ENCODE measurements at regions not wholly inside any gene's neighbourhood (a gene's known extent, or its start where the extent isn't known, plus 50 kb on each side); places are given as distances from the start of the nearest gene placed in this dataset.

DNA sequence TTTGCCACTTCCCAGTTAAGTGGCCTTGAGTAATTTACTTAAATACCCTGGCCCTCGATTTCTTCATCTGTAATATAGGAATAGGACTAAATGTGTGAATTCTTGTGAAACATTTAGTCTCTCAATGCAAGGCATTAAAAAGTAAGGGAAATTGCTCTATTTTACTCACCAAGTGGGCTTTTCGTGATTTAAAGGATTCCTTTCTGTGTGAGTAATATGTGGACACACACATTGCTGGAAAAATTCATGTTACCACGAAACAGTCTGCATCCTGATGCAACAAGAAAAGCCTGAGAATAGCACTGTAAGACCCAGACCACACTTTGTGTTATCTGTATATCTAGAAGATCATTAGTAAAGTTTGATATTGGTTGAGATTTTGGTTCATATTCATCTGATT lies 1243.0 kb upstream of the CDH9 start:
- DNase-seq (ENCODE audit: low spot score), result peak; percentile 5
- TF ChIP-seq, protein P1, sequence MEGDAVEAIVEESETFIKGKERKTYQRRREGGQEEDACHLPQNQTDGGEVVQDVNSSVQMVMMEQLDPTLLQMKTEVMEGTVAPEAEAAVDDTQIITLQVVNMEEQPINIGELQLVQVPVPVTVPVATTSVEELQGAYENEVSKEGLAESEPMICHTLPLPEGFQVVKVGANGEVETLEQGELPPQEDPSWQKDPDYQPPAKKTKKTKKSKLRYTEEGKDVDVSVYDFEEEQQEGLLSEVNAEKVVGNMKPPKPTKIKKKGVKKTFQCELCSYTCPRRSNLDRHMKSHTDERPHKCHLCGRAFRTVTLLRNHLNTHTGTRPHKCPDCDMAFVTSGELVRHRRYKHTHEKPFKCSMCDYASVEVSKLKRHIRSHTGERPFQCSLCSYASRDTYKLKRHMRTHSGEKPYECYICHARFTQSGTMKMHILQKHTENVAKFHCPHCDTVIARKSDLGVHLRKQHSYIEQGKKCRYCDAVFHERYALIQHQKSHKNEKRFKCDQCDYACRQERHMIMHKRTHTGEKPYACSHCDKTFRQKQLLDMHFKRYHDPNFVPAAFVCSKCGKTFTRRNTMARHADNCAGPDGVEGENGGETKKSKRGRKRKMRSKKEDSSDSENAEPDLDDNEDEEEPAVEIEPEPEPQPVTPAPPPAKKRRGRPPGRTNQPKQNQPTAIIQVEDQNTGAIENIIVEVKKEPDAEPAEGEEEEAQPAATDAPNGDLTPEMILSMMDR (conservative IDR thresholded peaks at IDR 0.05; ENCODE audit: low read depth), result no peak
- POLR2A ChIA-PET (ENCODE audit: low non-redundant PET), result no interaction called here
- CTCF ChIA-PET, result no interaction called here
- no peak overlapping the region for H3K27ac ChIP-seq

DNA sequence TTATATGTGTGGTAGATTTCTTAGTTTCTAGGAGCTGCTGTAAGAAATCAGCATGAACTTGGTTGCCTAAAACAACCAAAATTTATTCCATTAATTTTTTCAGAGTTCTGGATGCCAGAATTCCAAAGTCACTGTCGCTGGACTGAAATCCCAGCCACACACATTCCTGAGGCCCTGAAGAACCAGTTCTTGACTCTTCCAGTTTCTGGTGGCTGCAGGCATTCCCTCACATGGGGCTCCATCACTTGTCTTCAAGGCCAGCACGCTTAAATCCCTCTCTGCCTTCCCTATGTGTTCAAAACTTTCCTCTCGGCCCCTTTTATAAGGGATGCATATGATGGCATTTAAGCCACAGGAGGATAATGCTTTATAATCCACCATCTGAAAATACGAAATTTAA lies 1237.5 kb upstream of the CDH9 start:
- H3K27ac ChIP-seq, result no peak overlapping the region
- CTCF ChIA-PET, result no interaction called here
- TF ChIP-seq, protein P1 (conservative IDR thresholded peaks at IDR 0.05; ENCODE audit: low read depth), result no peak
- POLR2A ChIA-PET (ENCODE audit: low non-redundant PET), result no interaction called here
- DNase-seq (ENCODE audit: low spot score), result no peak

DNA sequence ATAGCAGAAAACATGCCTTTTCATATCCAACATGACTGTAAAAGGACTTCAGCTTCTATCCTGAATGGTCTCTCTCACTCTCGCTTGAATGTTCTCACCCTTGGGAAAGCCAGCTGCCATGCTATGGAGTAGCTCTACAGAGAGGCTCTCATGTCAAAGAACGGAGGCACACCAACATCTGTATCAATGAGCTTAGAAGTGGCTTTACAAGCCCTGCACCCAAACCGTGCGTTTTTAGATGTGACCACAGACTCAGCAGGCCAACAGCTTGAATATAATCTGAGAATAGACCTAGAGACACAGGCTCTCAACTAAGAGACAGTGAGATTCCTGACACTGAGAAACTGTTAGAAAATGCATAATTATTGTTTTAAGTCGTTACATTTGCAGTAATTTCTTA lies 1231.6 kb upstream of the CDH9 start:
- no peak overlapping the region for H3K27ac ChIP-seq
- ChIA-PET CTCF (no interaction called here), POLR2A (ENCODE audit: low non-redundant PET) (no interaction called here)
- no peak for DNase-seq (ENCODE audit: low spot score)
- TF ChIP-seq, protein P1 (conservative IDR thresholded peaks at IDR 0.05; ENCODE audit: low read depth), result no peak

DNA sequence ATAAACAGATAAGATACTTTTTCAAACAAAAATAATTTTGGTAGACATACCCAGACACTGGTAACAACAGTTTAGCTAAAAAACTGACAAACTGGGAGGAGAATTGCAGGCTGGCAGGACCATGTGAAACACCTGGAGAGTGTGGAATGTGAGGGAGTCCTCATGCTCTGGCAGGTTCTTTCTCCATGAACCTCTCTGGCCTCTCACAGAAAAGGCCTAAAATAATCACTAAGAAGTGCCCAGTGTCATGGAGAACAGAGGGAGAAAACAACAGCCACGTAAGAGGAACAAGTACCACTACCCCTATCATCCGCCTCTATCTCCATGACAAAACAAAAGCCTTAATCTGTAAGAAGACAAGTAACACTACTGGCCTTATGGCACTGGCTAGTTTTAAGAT lies 1227.5 kb upstream of the CDH9 start:
- TF ChIP-seq, protein P1 (conservative IDR thresholded peaks at IDR 0.05; ENCODE audit: low read depth), result no peak
- POLR2A ChIA-PET (ENCODE audit: low non-redundant PET), result no interaction called here
- CTCF ChIA-PET, result no interaction called here
- no peak for DNase-seq (ENCODE audit: low spot score)
- no peak overlapping the region for H3K27ac ChIP-seq

DNA sequence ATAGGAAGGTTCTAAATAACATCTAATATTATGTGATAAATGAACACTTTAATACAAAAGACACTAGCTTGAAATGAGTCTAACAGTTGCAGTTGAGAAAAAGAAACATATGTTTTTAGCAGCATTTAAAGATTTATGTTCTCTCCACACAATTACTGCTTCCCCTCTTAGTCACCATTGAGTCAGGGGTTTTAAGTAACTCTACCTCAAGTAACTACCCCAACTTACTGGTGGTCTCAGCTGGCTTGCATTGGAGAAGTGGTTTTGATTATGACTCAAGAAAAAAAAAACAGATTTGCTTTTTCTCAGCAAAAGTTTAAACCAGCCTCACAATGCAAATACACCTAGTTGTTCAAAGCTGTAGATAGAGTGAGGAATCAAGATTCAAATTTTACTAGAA lies 1216.5 kb upstream of the CDH9 start:
- TF ChIP-seq, protein P1 (conservative IDR thresholded peaks at IDR 0.05; ENCODE audit: low read depth), result no peak
- CTCF ChIA-PET, result interaction anchor here (0.5 kb wide), 1 partner anchor 19 kb away, joined by 4 read pairs; no protein-coding TSS in a partner anchor
- no peak overlapping the region for H3K27ac ChIP-seq
- POLR2A ChIA-PET (ENCODE audit: low non-redundant PET), result no interaction called here
- DNase-seq (ENCODE audit: low spot score), result no peak

DNA sequence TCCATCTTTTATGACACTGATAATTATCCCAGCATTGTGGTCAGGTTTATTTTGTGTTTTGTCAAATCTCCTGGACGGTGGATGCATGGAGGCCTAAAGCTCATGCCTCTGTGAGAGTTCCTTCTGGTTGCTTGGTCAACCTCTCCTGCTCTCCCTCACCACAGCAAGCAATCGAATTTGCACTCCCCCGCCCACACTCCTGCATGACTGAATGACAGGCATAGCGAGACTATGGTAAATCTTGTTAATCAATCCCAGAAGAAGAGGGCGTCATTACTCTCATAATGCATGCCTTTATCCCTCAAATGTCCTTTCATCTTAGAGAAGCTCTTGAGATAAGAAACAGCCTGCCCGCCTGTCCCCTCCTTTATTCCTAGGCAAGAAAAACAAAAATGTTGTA lies 1215.0 kb upstream of the CDH9 start:
- no peak for DNase-seq (ENCODE audit: low spot score)
- no peak overlapping the region for H3K27ac ChIP-seq
- POLR2A ChIA-PET (ENCODE audit: low non-redundant PET), result no interaction called here
- TF ChIP-seq, protein P1 (conservative IDR thresholded peaks at IDR 0.05; ENCODE audit: low read depth), result no peak
- CTCF ChIA-PET, result no interaction called here
